Gastrocnemius medialis (tissue), 4 donors: ENCODE measurements at regions not wholly inside any gene's neighbourhood (a gene's known extent, or its start where the extent isn't known, plus 50 kb on each side); places are given as distances from the start of the nearest gene placed in this dataset.

ENCODE experiments used
- CTCF ChIP-seq, 5 experiments: fragments of 450-650 bp in 3 of 5; fragments of 200-600 bp in 2 of 5; sonication (generic) in 2 of 5; IDR thresholded peaks in 4 of 5; conservative IDR thresholded peaks in 1 of 5; 1 replicate in 4 of 5; 2 replicates in 1 of 5; pipeline ENCODE4 v1.5.1; 2016 to 2019; ENCODE audit warnings: antibody characterized with exemption in 5 of 5, mild to moderate bottlenecking in 3 of 5, moderate library complexity in 3 of 5
- POLR2A ChIP-seq, 2 donors: fragments of 450-650 bp; IDR thresholded peaks; one replicate each; pipeline ENCODE4 v1.6.1; 2017; ENCODE audit warnings: antibody characterized with exemption in 2 of 2, mild to moderate bottlenecking in 2 of 2, moderate library complexity in 2 of 2

DNA sequence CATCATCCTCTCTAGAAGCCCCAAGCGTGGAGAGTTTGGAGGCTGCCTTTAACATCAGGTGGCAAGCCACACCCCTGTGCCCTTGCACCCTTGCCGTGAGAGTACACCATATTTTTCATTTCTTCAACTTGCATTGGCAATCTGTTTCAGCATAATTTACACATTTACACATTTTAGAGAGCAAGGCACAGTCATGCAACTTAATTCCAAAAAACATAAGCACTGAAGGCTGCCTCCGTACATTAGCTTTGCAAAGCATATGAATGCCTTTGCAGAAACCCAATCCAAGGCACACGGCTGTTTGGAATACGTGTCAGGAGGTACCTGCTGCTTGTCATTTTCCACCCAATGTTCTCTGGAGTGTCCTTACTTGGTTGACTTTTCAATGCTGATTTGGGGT is 833.1 kb downstream of the VRK1 start:
- TF ChIP-seq POLR2A (IDR thresholded peaks at IDR 0.05) (no peak), CTCF (IDR thresholded peaks at IDR 0.05 in 4 of 5, conservative IDR thresholded peaks at IDR 0.05 in 1 of 5) (no peak)
